Ishikawa (cell line): ENCODE measurements at regions not wholly inside any gene's neighbourhood (a gene's known extent, or its start where the extent isn't known, plus 50 kb on each side); places are given as distances from the start of the nearest gene placed in this dataset.

Source experiments
- FOXM1 ChIP-seq: IDR thresholded peaks from 2 replicates; pipeline ENCODE4 v1.6.1; 2012; ENCODE audit warnings: low read depth, borderline replicate concordance
- TAF1 ChIP-seq: IDR thresholded peaks from 2 replicates; pipeline ENCODE4 v1.6.1; 2012; ENCODE audit warnings: low read depth, mild to moderate bottlenecking
- TCF12 ChIP-seq: IDR thresholded peaks from 2 replicates; pipeline ENCODE4 v1.6.1; 2012; ENCODE audit warnings: low read depth
- USF1 ChIP-seq: IDR thresholded peaks from 2 replicates; pipeline ENCODE4 v1.6.1; 2012

- TF ChIP-seq TCF12 (no peak), TAF1 (no peak), FOXM1 (no peak), USF1 (no peak)
Measured at GRCh38 chr2:359047-359446, 71.2 kb upstream of the ALKAL2 start.
